Endothelial cell of umbilical vein (primary cell): ENCODE measurements at regions not wholly inside any gene's neighbourhood (a gene's known extent, or its start where the extent isn't known, plus 50 kb on each side); places are given as distances from the start of the nearest gene placed in this dataset.

Experiments
- BruUV-seq: library from RNA; stranded (reverse); fragments of 400-500 nt; replicated peaks from 2 replicates; lab custom pipeline; 2021; lab: Mats Ljungman, UMichigan
- CTCF ChIA-PET: fragments of 300-600, 350-600 bp; sonication (Branson Sonifier 250); formaldehyde crosslinking; loops from one replicate; lab custom pipeline; 2021; ENCODE audit warnings: antibody characterized with exemption, inconsistent platforms; lab: Charles Lee
- POLR2A ChIA-PET: fragments of 300-600, 350-600 bp; sonication (Branson Sonifier 250); formaldehyde crosslinking; loops from one replicate; lab custom pipeline; 2021; ENCODE audit warnings: antibody characterized with exemption, inconsistent platforms; lab: Charles Lee
- DNase-seq: peaks from one replicate; pipeline ENCODE4 v3.0.0-alpha.2; 2011; ENCODE audit warnings: low read depth, low spot score
- FAIRE-seq: peaks from 2 replicates; lab custom pipeline; 2011; peaks lifted over from hg19 to GRCh38; lab: Jason Lieb, UNC
- H2AFZ ChIP-seq: 2 replicates; pipeline ENCODE4 v1.6.0; 2012; ENCODE audit warnings: low read depth, low read length, control low read depth, inconsistent platforms
- H3K27ac ChIP-seq: 2 replicates; pipeline ENCODE4 v1.5.1; 2011; ENCODE audit warnings: low read depth, mild to moderate bottlenecking, control low read depth, low read length, moderate library complexity; ENCODE audit not compliant: insufficient read depth
- H3K27me3 ChIP-seq, 2 experiments: 2 replicates each; pipeline versions ENCODE4 v1.6.0 to v1.6.1; 2011; ENCODE audit warnings: low read length in 2 of 2, mixed read lengths in 1 of 2; ENCODE audit not compliant: control insufficient read depth in 2 of 2, insufficient read depth in 2 of 2
- H3K36me3 ChIP-seq, 2 experiments: 2 replicates in 1 of 2; 3 replicates in 1 of 2; pipeline ENCODE4 v1.5.1; 2011; ENCODE audit warnings: low read length in 2 of 2, mild to moderate bottlenecking in 1 of 2, moderate library complexity in 1 of 2; ENCODE audit not compliant: control insufficient read depth in 2 of 2, insufficient read depth in 2 of 2; ENCODE audit errors: extremely low read depth in 1 of 2
- H3K4me1 ChIP-seq: 3 replicates; pipeline ENCODE4 v1.5.1; 2011; ENCODE audit warnings: mild to moderate bottlenecking, low read length; ENCODE audit not compliant: control insufficient read depth, insufficient read depth; ENCODE audit errors: extremely low read depth
- H3K4me2 ChIP-seq: 2 replicates; pipeline ENCODE4 v1.6.1; 2011; ENCODE audit warnings: low read length, control low read depth, mixed read lengths; ENCODE audit not compliant: insufficient read depth
- H3K4me3 ChIP-seq, 3 experiments: fragments of 200-600 bp in 1 of 3; sonication (generic), shearing (Covaris generic) in 1 of 3; replicated peaks in 1 of 3; 2 replicates each; pipeline ENCODE4 v1.5.1; 2011 to 2016; ENCODE audit warnings: control low read depth in 3 of 3, low read length in 3 of 3, mild to moderate bottlenecking in 2 of 3, inconsistent platforms in 1 of 3, low read depth in 1 of 3, moderate library complexity in 1 of 3; ENCODE audit not compliant: insufficient read depth in 1 of 3
- H3K79me2 ChIP-seq: 2 replicates; pipeline ENCODE4 v1.6.0; 2012; ENCODE audit warnings: low read length, inconsistent platforms; ENCODE audit not compliant: control insufficient read depth, insufficient read depth
- H3K9ac ChIP-seq: replicated peaks from 2 replicates; pipeline ENCODE3; 2011; ENCODE audit warnings: low read length, control low read depth; ENCODE audit not compliant: insufficient read depth; ENCODE audit errors: extremely low read depth
- H3K9me1 ChIP-seq: replicated peaks from 3 replicates; pipeline ENCODE4 v1.6.0; 2011; ENCODE audit warnings: mild to moderate bottlenecking, low read length; ENCODE audit not compliant: control insufficient read depth, insufficient read depth; ENCODE audit errors: extremely low read depth
- H3K9me3 ChIP-seq: replicated peaks from 2 replicates; pipeline ENCODE4 v1.5.1; 2012; ENCODE audit warnings: low read length, inconsistent platforms; ENCODE audit not compliant: control insufficient read depth, insufficient read depth
- H4K20me1 ChIP-seq: replicated peaks from 2 replicates; pipeline ENCODE3; 2011; ENCODE audit warnings: mild to moderate bottlenecking, low read length; ENCODE audit not compliant: control insufficient read depth, insufficient read depth; ENCODE audit errors: extremely low read depth
- CTCF ChIP-seq, 2 donors: IDR thresholded peaks; 1 replicate in 1 of 2; 2 replicates in 1 of 2; pipeline ENCODE4 v1.5.1; 2011; ENCODE audit warnings: low read length in 2 of 2, mild to moderate bottlenecking in 2 of 2, moderate library complexity in 2 of 2, control low read depth in 1 of 2, inconsistent platforms in 1 of 2, low read depth in 1 of 2; ENCODE audit not compliant: insufficient read depth in 1 of 2; ENCODE audit errors: extremely low read depth in 1 of 2
- EZH2 ChIP-seq: IDR thresholded peaks from 2 replicates; pipeline ENCODE4 v1.6.1; 2012; ENCODE audit warnings: borderline replicate concordance, low read depth, mild to moderate bottlenecking, moderate library complexity, low read length, inconsistent platforms; ENCODE audit not compliant: severe bottlenecking
- FOS ChIP-seq: IDR thresholded peaks from 2 replicates; pipeline ENCODE4 v1.6.1; 2011; ENCODE audit warnings: mild to moderate bottlenecking, low read length, moderate library complexity, borderline replicate concordance; ENCODE audit not compliant: insufficient read depth
- GATA2 ChIP-seq: IDR thresholded peaks from 2 replicates; pipeline ENCODE4 v1.7.0; 2011; ENCODE audit warnings: low read depth, mild to moderate bottlenecking, moderate library complexity, mixed read lengths, low read length; ENCODE audit not compliant: insufficient read length, insufficient read depth
- JUN ChIP-seq: IDR thresholded peaks from 2 replicates; pipeline ENCODE4 v1.6.1; 2011; ENCODE audit warnings: borderline replicate concordance, low read depth; ENCODE audit not compliant: insufficient read length, insufficient read depth
- MAX ChIP-seq: IDR thresholded peaks from 2 replicates; pipeline ENCODE4 v1.6.1; 2011; ENCODE audit not compliant: insufficient read depth, insufficient read length
- MYC ChIP-seq: IDR thresholded peaks from one replicate; pipeline ENCODE4 v1.6.1; 2011; ENCODE audit warnings: mild to moderate bottlenecking, low read depth, low read length
- POLR2A ChIP-seq: IDR thresholded peaks from 2 replicates; pipeline ENCODE4 v1.6.1; 2012; ENCODE audit warnings: low read depth, mild to moderate bottlenecking, control low read depth, low read length
- POLR2AphosphoS5 ChIP-seq: IDR thresholded peaks from 2 replicates; pipeline ENCODE4 v1.6.1; 2012; ENCODE audit warnings: low read depth, mild to moderate bottlenecking, control low read depth, low read length, moderate library complexity; ENCODE audit not compliant: insufficient read depth
- dilution Hi-C: fragments of 300-500 bp; cut with MboI; formaldehyde crosslinking; loops from one replicate; pipeline ENCODE4 v1.15.0; 2019; ENCODE audit warnings: low sequenced_read_pairs; ENCODE audit not compliant: extremely low pct_ligation_motif_present
- intact Hi-C: fragments of 100-400 bp; cut with micrococcal nuclease; formaldehyde crosslinking; loops from one replicate; pipeline ENCODE4 v1.10.0; 2022

GRCh38 chr11:43557553-43558110 is 122.9 kb upstream of the HSD17B12 start:
- H3K79me2 ChIP-seq = no peaks in the 10 kb centered on the region
- dilution Hi-C loops = no loop called here
- intact Hi-C loops = no loop called here
- FAIRE-seq (no peak), DNase-seq (no peak)
- H3K36me3 ChIP-seq = no peaks in the 10 kb centered on the region
- H3K9me3 ChIP-seq = no peaks in the 10 kb centered on the region
- no peaks in the 10 kb centered on the region for H4K20me1 ChIP-seq
- TF ChIP-seq GATA2 = no peak
- peak; percentile 38 for TF ChIP-seq EZH2
- H3K9me1 ChIP-seq = no peaks in the 10 kb centered on the region
- ChIA-PET CTCF (interaction anchor here (1.0 to 2.3 kb wide), 3 partner anchors 10 to 294 kb away, joined by 6 to 25 read pairs (median 11); no protein-coding TSS in a partner anchor), POLR2A (no interaction called here)
- no peak overlapping the region for H3K27ac ChIP-seq
- H3K4me1 ChIP-seq = no peaks in the 10 kb centered on the region
- no peak overlapping the region for H3K4me3 ChIP-seq
- no peak overlapping the region for H3K4me2 ChIP-seq
- no TSS peak for BruUV-seq
- H3K9ac ChIP-seq = no peak overlapping the region
- peaks cover 39 to 62% of the 10 kb centered on the region in 2 experiments for H3K27me3 ChIP-seq
- no peak overlapping the region for H2AFZ ChIP-seq

- DNase-seq = no peak
- dilution Hi-C loops (no loop called here), intact Hi-C loops (no loop called here)
- Histone ChIP-seq H3K9ac (no peak overlapping the region), H3K27ac (no peak overlapping the region), H3K36me3 (no peaks in the 10 kb centered on the region), H3K4me2 (no peak overlapping the region), H2AFZ (no peak overlapping the region), H3K9me3 (no peaks in the 10 kb centered on the region), H3K27me3 (peaks cover 41 to 62% of the 10 kb centered on the region in 2 experiments), H3K4me1 (no peaks in the 10 kb centered on the region), H3K4me3 (no peak overlapping the region), H3K79me2 (no peaks in the 10 kb centered on the region), H4K20me1 (no peaks in the 10 kb centered on the region), H3K9me1 (no peaks in the 10 kb centered on the region)
- POLR2A ChIA-PET = no interaction called here
- TF ChIP-seq MYC (no peak), GATA2 (no peak), FOS (no peak), MAX (no peak), POLR2A (no peak), CTCF (IDR thresholded peaks at IDR 0.05; ENCODE audit: extremely low read depth in 1 of 2, insufficient read depth in 1 of 2, low read depth in 1 of 2, low read length in 2 of 2) (no peak), POLR2AphosphoS5 (no peak), EZH2 (no peak), JUN (no peak)
- no peak for FAIRE-seq
- no TSS peak for BruUV-seq
- CTCF ChIA-PET = interaction anchor here (2.3 kb wide), 1 partner anchor 10 kb away, joined by 25 read pairs; no protein-coding TSS in a partner anchor
These were observed 122.4 kb upstream of the HSD17B12 start for GRCh38 chr11:43558146-43558545.
